ENCODE measurements at regions not wholly inside any gene's neighbourhood (a gene's known extent, or its start where the extent isn't known, plus 50 kb on each side); places are given as distances from the start of the nearest gene placed in this dataset.

DNA sequence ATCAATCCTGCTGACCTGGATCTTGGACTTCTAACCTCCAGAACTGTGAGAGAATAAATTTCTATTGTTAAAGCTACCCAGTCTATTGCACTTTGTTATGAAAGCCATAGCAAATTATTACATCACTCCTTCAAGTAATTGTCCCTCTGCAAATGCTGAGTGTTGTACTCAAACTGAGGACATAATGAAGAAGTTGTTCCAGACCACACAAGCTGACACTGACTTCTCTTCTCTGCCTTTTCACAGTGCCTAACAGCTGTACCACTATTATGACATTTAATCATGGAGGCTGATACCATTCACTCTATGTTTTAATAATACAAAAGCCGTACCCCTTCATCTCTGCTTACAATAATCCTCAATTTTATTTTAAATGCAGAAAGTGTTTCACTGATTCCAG, 424.1 kb upstream of the PIK3C3 start:
- TF ChIP-seq CTCF (IDR thresholded peaks at IDR 0.05; ENCODE audit: low read depth, low read length, poor library complexity, severe bottlenecking) (no peak), EZH2phosphoT487 (IDR thresholded peaks at IDR 0.05; ENCODE audit: borderline replicate concordance, low read length) (no peak)

Data from DOHH2 (cell line).